Stimulated activated CD4-positive, alpha-beta T cell treated with anti-CD3 and anti-CD28 coated beads, TNF-alpha, amount 100 ng/mL, for 4 hours (primary cell): ENCODE measurements at regions not wholly inside any gene's neighbourhood (a gene's known extent, or its start where the extent isn't known, plus 50 kb on each side); places are given as distances from the start of the nearest gene placed in this dataset.

ENCODE experiments used
- DNase-seq, 3 experiments: peaks; one replicate each; pipeline ENCODE4 v3.0.0-alpha.2; 2020; ENCODE audit warnings: low read depth in 3 of 3

GRCh38 chr16:86150641-86151238, 251.8 kb downstream of the IRF8 start:
- DNase-seq = no peak

- DNase-seq = no peak
Measured at GRCh38 chr16:86151239-86151851, 252.4 kb downstream of the IRF8 start.

GRCh38 chr16:86156155-86156554, 257.2 kb downstream of the IRF8 start:
- DNase-seq = no peak

- DNase-seq = no peak
Measured at GRCh38 chr16:86157616-86158247, 258.8 kb downstream of the IRF8 start.

- no peak for DNase-seq
Measured at GRCh38 chr16:86158688-86159360, 259.9 kb downstream of the IRF8 start.

- no peak for DNase-seq
Measured at GRCh38 chr16:86165479-86165878, 266.5 kb downstream of the IRF8 start.

- DNase-seq = no peak
Measured at GRCh38 chr16:86166414-86166813, 267.5 kb downstream of the IRF8 start.

GRCh38 chr16:86167061-86167460, 268.1 kb downstream of the IRF8 start:
- DNase-seq = no peak

- DNase-seq = no peak
Measured at GRCh38 chr16:86170720-86171119, 271.8 kb downstream of the IRF8 start.

GRCh38 chr16:86171329-86171728, 272.4 kb downstream of the IRF8 start:
- DNase-seq = no peak

- no peak for DNase-seq
Measured at GRCh38 chr16:86175816-86176215, 276.9 kb downstream of the IRF8 start.

GRCh38 chr16:86176462-86176861, 277.5 kb downstream of the IRF8 start:
- no peak for DNase-seq

- DNase-seq = no peak
Measured at GRCh38 chr16:86180244-86180643, 281.3 kb downstream of the IRF8 start.

GRCh38 chr16:86180780-86181179, 281.8 kb downstream of the IRF8 start:
- DNase-seq = no peak

GRCh38 chr16:86181526-86181925, 282.6 kb downstream of the IRF8 start:
- DNase-seq = no peak

- no peak for DNase-seq
Measured at GRCh38 chr16:86184185-86184584, 285.2 kb downstream of the IRF8 start.

GRCh38 chr16:86185089-86185488, 286.1 kb downstream of the IRF8 start:
- no peak for DNase-seq

- DNase-seq = no peak
Measured at GRCh38 chr16:86186313-86186712, 287.4 kb downstream of the IRF8 start.

- DNase-seq = no peak
Measured at GRCh38 chr16:86189934-86190333, 291.0 kb downstream of the IRF8 start.

GRCh38 chr16:86191663-86192062, 292.7 kb downstream of the IRF8 start:
- no peak for DNase-seq

- no peak for DNase-seq
Measured at GRCh38 chr16:86193528-86194193, 294.7 kb downstream of the IRF8 start.
